ENCODE measurements at regions not wholly inside any gene's neighbourhood (a gene's known extent, or its start where the extent isn't known, plus 50 kb on each side); places are given as distances from the start of the nearest gene placed in this dataset.

DNA sequence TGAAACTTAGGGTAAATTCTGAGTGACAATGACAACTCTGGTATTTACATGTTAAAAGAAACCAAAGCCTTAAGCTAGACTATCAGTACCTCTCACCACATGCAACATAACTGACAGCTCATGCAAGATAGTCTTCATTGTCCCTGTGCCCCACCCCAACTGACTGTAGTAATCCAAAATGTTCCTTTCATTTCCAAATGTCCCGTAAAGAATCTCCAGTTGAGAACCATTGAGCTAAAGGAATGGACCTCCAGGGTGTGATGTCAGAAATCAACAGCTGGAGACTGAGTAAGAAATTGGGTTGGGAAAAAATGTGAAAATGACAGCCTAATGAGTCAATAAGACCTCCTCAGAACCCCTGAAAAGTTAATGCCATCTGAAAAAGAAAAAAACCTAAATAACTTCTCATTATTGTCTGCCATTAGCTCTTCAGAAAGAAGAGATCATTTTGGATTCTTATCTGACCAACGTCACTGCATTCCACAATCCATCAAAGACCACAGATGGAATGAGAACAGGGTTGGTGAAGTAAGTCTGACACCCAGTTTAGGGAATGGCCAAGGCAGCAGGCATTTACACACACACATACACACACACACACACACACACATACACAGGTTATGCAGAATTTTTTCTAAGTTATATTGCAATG, 51.7 kb upstream of the ACVR2A start:
- no peaks in the 10 kb centered on the region for H3K4me1 ChIP-seq (ENCODE audit: control insufficient read depth in 2 of 2, insufficient read depth in 2 of 2, low read length in 2 of 2)
- no peak overlapping the region for H3K27ac ChIP-seq (ENCODE audit: low read length in 2 of 2)
- H3K27ac Mint-ChIP-seq = no peak overlapping the region
- no peaks in the 10 kb centered on the region for H3K36me3 ChIP-seq (replicated peaks in 1 of 2; ENCODE audit: control extremely low read depth in 1 of 2, control insufficient read depth in 1 of 2, extremely low read depth in 1 of 2, insufficient read depth in 2 of 2, low read length in 1 of 2)
- peaks cover 0 to 3% (median 0%) of the 10 kb centered on the region in 4 experiments for H3K27me3 ChIP-seq (replicated peaks in 1 of 4; ENCODE audit: control extremely low read depth in 1 of 4, control insufficient read depth in 3 of 4, insufficient read depth in 4 of 4, low read length in 3 of 4)
- peaks cover 9% of the 10 kb centered on the region for H3K4me1 Mint-ChIP-seq
- no CpG with 5 or more reads among the region's 2 CpGs for WGBS (ENCODE audit: insufficient coverage)
- ATAC-seq (ENCODE audit: low read depth) (no peak), DNase-seq (no peak)
- H2AFZ ChIP-seq (ENCODE audit: insufficient read depth, low read depth, low read length, poor library complexity, severe bottlenecking) = no peak overlapping the region
- H3K79me2 ChIP-seq (ENCODE audit: control insufficient read depth, insufficient read depth, low read length) = no peaks in the 10 kb centered on the region
- no peak overlapping the region for H3K4me3 Mint-ChIP-seq
- H3K4me3 ChIP-seq (ENCODE audit: control extremely low read depth in 1 of 5, extremely low read depth in 1 of 5, insufficient read depth in 1 of 5, low read depth in 2 of 5, low read length in 4 of 5) = no peak overlapping the region
- CTCF ChIA-PET = no interaction called here
- no peaks in the 10 kb centered on the region for H4K20me1 ChIP-seq (ENCODE audit: control insufficient read depth, insufficient read depth, low read length, poor library complexity, severe bottlenecking)
- no peak overlapping the region for H3K4me2 ChIP-seq (replicated peaks; ENCODE audit: low read depth, low read length, poor library complexity, severe bottlenecking)
- TF ChIP-seq, protein P1, sequence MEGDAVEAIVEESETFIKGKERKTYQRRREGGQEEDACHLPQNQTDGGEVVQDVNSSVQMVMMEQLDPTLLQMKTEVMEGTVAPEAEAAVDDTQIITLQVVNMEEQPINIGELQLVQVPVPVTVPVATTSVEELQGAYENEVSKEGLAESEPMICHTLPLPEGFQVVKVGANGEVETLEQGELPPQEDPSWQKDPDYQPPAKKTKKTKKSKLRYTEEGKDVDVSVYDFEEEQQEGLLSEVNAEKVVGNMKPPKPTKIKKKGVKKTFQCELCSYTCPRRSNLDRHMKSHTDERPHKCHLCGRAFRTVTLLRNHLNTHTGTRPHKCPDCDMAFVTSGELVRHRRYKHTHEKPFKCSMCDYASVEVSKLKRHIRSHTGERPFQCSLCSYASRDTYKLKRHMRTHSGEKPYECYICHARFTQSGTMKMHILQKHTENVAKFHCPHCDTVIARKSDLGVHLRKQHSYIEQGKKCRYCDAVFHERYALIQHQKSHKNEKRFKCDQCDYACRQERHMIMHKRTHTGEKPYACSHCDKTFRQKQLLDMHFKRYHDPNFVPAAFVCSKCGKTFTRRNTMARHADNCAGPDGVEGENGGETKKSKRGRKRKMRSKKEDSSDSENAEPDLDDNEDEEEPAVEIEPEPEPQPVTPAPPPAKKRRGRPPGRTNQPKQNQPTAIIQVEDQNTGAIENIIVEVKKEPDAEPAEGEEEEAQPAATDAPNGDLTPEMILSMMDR (IDR thresholded peaks at IDR 0.05) = no peak
- no peak for TF ChIP-seq EZH2 (IDR thresholded peaks at IDR 0.05; ENCODE audit: borderline replicate concordance, insufficient read depth, low read depth, low read length, poor library complexity, severe bottlenecking)
- POLR2A ChIA-PET = no interaction called here
- no peaks in the 10 kb centered on the region for H3K9me3 Mint-ChIP-seq (ENCODE audit: insufficient read depth)
- no peak overlapping the region for H3K9ac ChIP-seq (ENCODE audit: low read length)
- H3K27me3 Mint-ChIP-seq = no peaks in the 10 kb centered on the region
- intact Hi-C loops (cut with micrococcal nuclease) = no loop called here
- H3K9me3 ChIP-seq (ENCODE audit: control extremely low read depth in 1 of 3, control insufficient read depth in 2 of 3, insufficient read depth in 1 of 3, low read length in 2 of 3) = no peaks in the 10 kb centered on the region

DNA sequence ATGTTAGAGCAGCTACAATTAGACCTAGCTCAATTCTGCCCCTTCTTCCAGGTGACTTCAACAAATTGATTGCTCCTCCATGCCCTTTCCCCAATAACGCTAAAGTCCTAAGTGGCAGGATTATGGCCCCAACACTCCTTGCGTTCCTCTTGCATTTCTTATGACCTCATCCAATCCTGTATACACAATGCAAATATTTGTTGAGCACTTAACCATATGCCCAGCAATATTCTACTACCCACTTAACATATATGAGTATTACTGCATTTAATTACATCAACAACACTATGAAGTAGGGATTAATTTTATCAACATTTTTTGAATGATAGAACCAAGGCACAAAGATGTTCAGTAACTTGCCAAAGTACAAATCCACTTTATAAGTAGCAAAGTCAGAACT, 54.2 kb upstream of the ACVR2A start:
- POLR2A ChIA-PET = no interaction called here
- Mint-ChIP-seq H3K9me3 (ENCODE audit: insufficient read depth) (no peaks in the 10 kb centered on the region), H3K4me3 (no peak overlapping the region), H3K27ac (no peak overlapping the region), H3K4me1 (no peaks in the 10 kb centered on the region), H3K27me3 (no peaks in the 10 kb centered on the region)
- H3K27me3 ChIP-seq (replicated peaks in 1 of 4; ENCODE audit: control extremely low read depth in 1 of 4, control insufficient read depth in 3 of 4, insufficient read depth in 4 of 4, low read length in 3 of 4) = peaks cover 0 to 3% (median 0%) of the 10 kb centered on the region in 4 experiments
- H4K20me1 ChIP-seq (ENCODE audit: control insufficient read depth, insufficient read depth, low read length, poor library complexity, severe bottlenecking) = no peaks in the 10 kb centered on the region
- CTCF ChIA-PET = no interaction called here
- DNase-seq (no peak), ATAC-seq (ENCODE audit: low read depth) (no peak)
- intact Hi-C loops (cut with micrococcal nuclease) = no loop called here
- no peak overlapping the region for H3K4me2 ChIP-seq (replicated peaks; ENCODE audit: low read depth, low read length, poor library complexity, severe bottlenecking)
- H3K9ac ChIP-seq (ENCODE audit: low read length) = no peak overlapping the region
- no peak overlapping the region for H3K27ac ChIP-seq (ENCODE audit: low read length in 2 of 2)
- H3K4me3 ChIP-seq (ENCODE audit: control extremely low read depth in 1 of 5, extremely low read depth in 1 of 5, insufficient read depth in 1 of 5, low read depth in 2 of 5, low read length in 4 of 5) = no peak overlapping the region
- no peak for TF ChIP-seq EZH2 (IDR thresholded peaks at IDR 0.05; ENCODE audit: borderline replicate concordance, insufficient read depth, low read depth, low read length, poor library complexity, severe bottlenecking)
- TF ChIP-seq, protein P1 (IDR thresholded peaks at IDR 0.05) = no peak
- 100% methylated on average over 2 of the region's 2 CpGs for WGBS (ENCODE audit: insufficient coverage)
- H3K4me1 ChIP-seq (ENCODE audit: control insufficient read depth in 2 of 2, insufficient read depth in 2 of 2, low read length in 2 of 2) = no peaks in the 10 kb centered on the region
- H2AFZ ChIP-seq (ENCODE audit: insufficient read depth, low read depth, low read length, poor library complexity, severe bottlenecking) = no peak overlapping the region
- no peaks in the 10 kb centered on the region for H3K9me3 ChIP-seq (ENCODE audit: control extremely low read depth in 1 of 3, control insufficient read depth in 2 of 3, insufficient read depth in 1 of 3, low read length in 2 of 3)
- no peaks in the 10 kb centered on the region for H3K79me2 ChIP-seq (ENCODE audit: control insufficient read depth, insufficient read depth, low read length)
- H3K36me3 ChIP-seq (replicated peaks in 1 of 2; ENCODE audit: control extremely low read depth in 1 of 2, control insufficient read depth in 1 of 2, extremely low read depth in 1 of 2, insufficient read depth in 2 of 2, low read length in 1 of 2) = no peaks in the 10 kb centered on the region
